ENCODE measurements at regions not wholly inside any gene's neighbourhood (a gene's known extent, or its start where the extent isn't known, plus 50 kb on each side); places are given as distances from the start of the nearest gene placed in this dataset.

- no peaks in the 10 kb centered on the region for H3K36me3 ChIP-seq (replicated peaks)
- in situ Hi-C loops (cut with HindIII; ENCODE audit: low pct_ligation_motif_present, low sequenced_read_pairs), result no loop called here
- DNase-seq, result no peak
- H3K27ac ChIP-seq, result no peak overlapping the region
- TF ChIP-seq, protein P1, sequence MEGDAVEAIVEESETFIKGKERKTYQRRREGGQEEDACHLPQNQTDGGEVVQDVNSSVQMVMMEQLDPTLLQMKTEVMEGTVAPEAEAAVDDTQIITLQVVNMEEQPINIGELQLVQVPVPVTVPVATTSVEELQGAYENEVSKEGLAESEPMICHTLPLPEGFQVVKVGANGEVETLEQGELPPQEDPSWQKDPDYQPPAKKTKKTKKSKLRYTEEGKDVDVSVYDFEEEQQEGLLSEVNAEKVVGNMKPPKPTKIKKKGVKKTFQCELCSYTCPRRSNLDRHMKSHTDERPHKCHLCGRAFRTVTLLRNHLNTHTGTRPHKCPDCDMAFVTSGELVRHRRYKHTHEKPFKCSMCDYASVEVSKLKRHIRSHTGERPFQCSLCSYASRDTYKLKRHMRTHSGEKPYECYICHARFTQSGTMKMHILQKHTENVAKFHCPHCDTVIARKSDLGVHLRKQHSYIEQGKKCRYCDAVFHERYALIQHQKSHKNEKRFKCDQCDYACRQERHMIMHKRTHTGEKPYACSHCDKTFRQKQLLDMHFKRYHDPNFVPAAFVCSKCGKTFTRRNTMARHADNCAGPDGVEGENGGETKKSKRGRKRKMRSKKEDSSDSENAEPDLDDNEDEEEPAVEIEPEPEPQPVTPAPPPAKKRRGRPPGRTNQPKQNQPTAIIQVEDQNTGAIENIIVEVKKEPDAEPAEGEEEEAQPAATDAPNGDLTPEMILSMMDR (IDR thresholded peaks at IDR 0.05; ENCODE audit: low read depth, low read length, missing control alignments), result no peak
- no peaks in the 10 kb centered on the region for H3K27me3 ChIP-seq (replicated peaks)
- H3K4me3 ChIP-seq (ENCODE audit: low read depth, low read length), result no peak overlapping the region
These were observed 184.3 kb downstream of the ZC3H11B start for GRCh38 chr1:219428651-219429050.

DNA sequence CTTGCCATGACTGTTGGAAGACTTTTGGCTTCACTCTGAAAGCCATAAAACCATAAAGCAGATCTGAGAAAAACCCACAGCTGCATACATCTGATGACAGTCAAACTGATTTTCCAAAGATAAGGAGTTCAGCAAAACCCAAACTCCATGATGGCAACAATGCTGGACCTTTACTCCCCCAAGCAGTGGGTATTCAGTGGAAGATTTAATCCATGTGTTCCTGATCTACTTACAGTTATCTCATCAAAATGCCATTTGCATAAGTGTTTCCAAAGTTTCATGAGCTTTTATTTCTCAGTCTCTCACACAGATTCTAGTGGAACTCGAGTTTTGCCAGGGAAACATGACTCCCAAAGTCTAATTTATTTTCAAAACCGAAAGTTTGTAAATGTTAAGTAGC is 184.9 kb downstream of the ZC3H11B start:
- Histone ChIP-seq H3K36me3 (replicated peaks) (no peaks in the 10 kb centered on the region), H3K27ac (no peak overlapping the region), H3K27me3 (replicated peaks) (no peaks in the 10 kb centered on the region), H3K4me3 (ENCODE audit: low read depth, low read length) (no peak overlapping the region)
- in situ Hi-C loops (cut with HindIII; ENCODE audit: low pct_ligation_motif_present, low sequenced_read_pairs), result no loop called here
- TF ChIP-seq, protein P1 (IDR thresholded peaks at IDR 0.05; ENCODE audit: low read depth, low read length, missing control alignments), result no peak
- no peak for DNase-seq

GRCh38 chr1:219427403-219427802 is 185.5 kb downstream of the ZC3H11B start:
- no peaks in the 10 kb centered on the region for H3K27me3 ChIP-seq (replicated peaks)
- TF ChIP-seq, protein P1 (IDR thresholded peaks at IDR 0.05; ENCODE audit: low read depth, low read length, missing control alignments), result no peak
- in situ Hi-C loops (cut with HindIII; ENCODE audit: low pct_ligation_motif_present, low sequenced_read_pairs), result no loop called here
- no peak overlapping the region for H3K4me3 ChIP-seq (ENCODE audit: low read depth, low read length)
- H3K36me3 ChIP-seq (replicated peaks), result no peaks in the 10 kb centered on the region
- no peak overlapping the region for H3K27ac ChIP-seq
- DNase-seq, result no peak

- peak; percentile 61 for DNase-seq
- no peak overlapping the region for H3K4me3 ChIP-seq (ENCODE audit: low read depth, low read length)
These were observed 189.9 kb downstream of the ZC3H11B start for GRCh38 chr1:219422811-219423598.

DNA sequence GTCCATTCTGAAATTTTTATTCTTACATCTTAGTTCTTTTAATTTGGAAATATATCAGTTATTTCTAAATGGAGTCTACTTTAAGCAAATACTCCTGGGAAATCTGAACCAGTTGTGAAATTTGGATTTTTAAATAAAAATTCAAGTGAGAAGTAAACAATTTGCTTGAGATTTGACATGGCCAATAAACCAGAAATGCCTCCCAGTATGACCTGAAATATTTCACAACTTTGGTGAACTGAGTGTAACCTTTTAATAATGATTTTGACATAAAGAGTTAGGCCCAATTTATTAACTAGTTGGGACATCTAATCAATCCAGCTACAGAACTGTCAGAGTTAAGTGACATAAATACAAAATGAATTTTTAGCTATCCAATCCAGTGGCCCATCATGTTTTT is 192.0 kb downstream of the ZC3H11B start:
- Histone ChIP-seq H3K27me3 (replicated peaks) (no peaks in the 10 kb centered on the region), H3K27ac (no peak overlapping the region), H3K36me3 (replicated peaks) (no peaks in the 10 kb centered on the region), H3K4me3 (ENCODE audit: low read depth, low read length) (no peak overlapping the region)
- in situ Hi-C loops (cut with HindIII; ENCODE audit: low pct_ligation_motif_present, low sequenced_read_pairs), result no loop called here
- no peak for DNase-seq
- TF ChIP-seq, protein P1 (IDR thresholded peaks at IDR 0.05; ENCODE audit: low read depth, low read length, missing control alignments), result no peak

More at GRCh38 chr1:219422811-219423598, 189.9 kb downstream of the ZC3H11B start:
- Histone ChIP-seq H3K27me3 (replicated peaks) (no peaks in the 10 kb centered on the region), H3K36me3 (replicated peaks) (no peaks in the 10 kb centered on the region), H3K27ac (peak overlapping the region; percentile 26)
- in situ Hi-C loops (cut with HindIII; ENCODE audit: low pct_ligation_motif_present, low sequenced_read_pairs), result no loop called here
- TF ChIP-seq, protein P1 (IDR thresholded peaks at IDR 0.05; ENCODE audit: low read depth, low read length, missing control alignments), result no peak

GRCh38 chr1:219419860-219420259 is 193.0 kb downstream of the ZC3H11B start:
- Histone ChIP-seq H3K27ac (no peak overlapping the region), H3K36me3 (replicated peaks) (no peaks in the 10 kb centered on the region), H3K27me3 (replicated peaks) (no peaks in the 10 kb centered on the region), H3K4me3 (ENCODE audit: low read depth, low read length) (no peak overlapping the region)
- in situ Hi-C loops (cut with HindIII; ENCODE audit: low pct_ligation_motif_present, low sequenced_read_pairs), result no loop called here
- TF ChIP-seq, protein P1 (IDR thresholded peaks at IDR 0.05; ENCODE audit: low read depth, low read length, missing control alignments), result no peak
- no peak for DNase-seq
